Superior temporal gyrus (tissue), 1 donor: ENCODE measurements at regions not wholly inside any gene's neighbourhood (a gene's known extent, or its start where the extent isn't known, plus 50 kb on each side); places are given as distances from the start of the nearest gene placed in this dataset.
"Not testable (repeated sequence)": the region's sequence is repeated elsewhere in the genome, so short reads cannot be mapped to it uniquely, and the experiment has no call there.

Experiments
- DNase-seq: peaks from one replicate; pipeline ENCODE4 v3.0.0-alpha.2; 2016; ENCODE audit errors: extremely low spot score

DNA sequence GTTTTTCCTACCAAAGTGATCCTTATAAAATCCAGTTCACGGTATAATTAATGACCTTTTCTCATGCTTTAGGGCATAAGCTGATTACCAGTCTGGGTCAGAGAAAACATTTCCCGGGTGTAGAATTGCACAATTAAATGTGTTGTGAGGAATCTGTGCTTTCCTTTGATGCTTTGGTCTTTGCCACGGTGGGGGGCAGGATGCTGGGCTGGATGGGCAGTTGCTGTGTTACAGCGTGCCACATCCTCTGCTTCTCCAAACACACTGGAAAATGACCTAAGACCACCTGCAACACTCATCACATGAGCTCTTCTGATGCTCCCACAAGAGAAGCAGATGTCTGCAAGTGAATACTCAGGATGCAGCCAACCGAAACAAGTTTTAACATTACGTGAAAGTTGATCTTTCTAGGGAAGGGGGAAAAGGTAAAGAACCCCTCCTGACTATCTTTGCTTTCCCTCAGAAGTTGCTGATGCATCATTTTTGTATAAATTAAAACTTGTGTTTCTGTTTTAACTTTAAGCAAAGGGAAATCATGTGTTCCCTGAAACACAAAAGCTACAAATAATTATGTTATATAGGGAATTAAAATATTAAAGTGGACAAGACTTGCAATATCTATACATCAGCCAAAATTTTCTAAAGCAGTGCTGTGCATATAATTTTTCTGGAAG lies 515.3 kb upstream of the NR5A2 start:
- DNase-seq, result no peak

DNA sequence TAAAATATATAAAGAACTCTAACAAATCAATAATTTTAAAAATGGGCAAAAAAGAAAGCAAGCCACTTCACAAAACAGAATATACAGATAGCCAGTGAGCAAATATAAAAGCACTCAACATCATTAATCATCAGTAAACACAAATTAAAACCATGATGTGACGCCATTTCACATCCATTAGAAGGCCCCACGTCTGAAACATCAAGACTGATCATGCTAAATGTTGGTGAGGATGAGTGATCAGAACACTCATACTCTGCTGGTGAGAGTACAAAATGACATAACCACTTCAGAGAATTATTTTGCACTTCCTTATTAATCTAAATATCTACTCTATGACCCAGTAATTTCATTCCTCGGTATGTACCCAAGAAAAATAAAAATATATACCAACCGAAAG lies 512.2 kb upstream of the NR5A2 start:
- DNase-seq, result no peak

DNA sequence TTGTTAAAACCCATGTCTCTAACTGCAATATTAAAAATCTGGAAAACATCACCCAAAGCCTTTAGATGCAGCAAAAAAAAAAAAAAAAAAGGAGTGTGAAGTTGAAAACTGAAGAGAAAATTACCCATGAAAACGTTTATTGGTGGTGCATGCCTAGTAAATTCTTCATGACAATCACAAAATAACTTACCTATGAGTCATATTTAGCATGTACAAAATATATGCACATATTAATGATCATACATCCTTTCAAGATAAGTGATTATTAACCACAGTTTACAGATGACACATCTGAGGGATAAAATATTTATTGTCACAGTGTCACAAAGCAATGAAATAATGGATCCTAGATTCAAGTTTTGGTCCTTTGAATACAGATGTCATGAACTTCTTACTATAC lies 505.2 kb upstream of the NR5A2 start:
- no peak for DNase-seq

DNA sequence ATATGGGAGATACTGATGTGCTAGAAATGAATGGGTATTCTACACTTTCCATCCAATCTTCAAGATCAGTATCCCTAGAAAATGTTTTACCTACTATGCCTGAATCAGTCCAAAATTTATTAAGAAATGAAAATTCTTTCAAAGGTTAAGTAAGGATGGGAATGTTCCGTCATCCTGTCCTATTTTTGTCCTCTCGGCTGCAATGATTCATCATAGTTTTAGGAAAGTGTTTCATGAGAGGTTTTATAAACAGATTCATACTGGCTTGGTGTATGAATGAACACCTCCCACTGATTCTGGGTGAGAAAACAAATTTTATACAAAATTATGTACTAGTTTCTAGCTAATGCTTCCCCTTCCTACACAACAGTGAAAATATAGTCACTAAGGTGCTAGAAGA lies 504.6 kb upstream of the NR5A2 start:
- peak; percentile 46 for DNase-seq

DNA sequence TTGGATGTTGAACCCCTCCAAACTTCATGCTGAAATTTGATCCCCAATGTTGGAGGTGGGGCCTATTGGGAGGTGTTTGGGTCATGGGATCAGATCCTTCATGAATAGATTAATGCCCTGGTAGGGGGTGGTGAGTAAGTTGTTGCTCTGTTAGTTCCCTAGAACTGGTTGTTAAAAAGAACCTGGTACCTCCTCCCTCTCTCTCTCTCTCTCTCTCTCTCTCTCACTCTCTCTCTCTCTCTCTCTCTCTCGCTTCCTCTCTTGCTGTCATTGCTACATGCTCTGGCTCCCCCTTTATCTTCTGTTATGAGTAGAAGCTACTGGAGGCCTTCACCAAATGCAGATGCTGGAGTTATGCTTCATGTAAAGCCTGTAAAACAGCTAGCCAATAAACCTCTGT lies 498.2 kb upstream of the NR5A2 start:
- no peak for DNase-seq

DNA sequence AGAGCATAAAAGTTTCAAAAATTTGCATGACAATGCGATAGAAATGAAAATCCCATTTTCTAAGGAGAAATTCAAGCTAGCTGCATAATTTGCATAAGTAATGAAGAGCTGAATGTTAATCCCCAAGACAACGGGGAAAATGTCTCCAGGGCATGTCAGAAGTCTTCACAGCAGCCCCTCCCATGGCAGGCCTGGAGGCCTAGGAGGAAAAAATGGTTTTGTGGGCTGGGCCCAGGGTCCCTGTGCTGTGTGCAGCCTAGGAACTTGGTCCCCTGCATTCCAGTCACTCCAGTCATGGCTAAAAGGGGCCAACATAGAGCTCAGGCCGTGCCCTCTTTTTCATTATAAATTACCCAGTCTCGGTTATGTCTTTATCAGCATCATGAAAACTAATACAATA lies 494.1 kb upstream of the NR5A2 start:
- DNase-seq, result not testable (repeated sequence)

DNA sequence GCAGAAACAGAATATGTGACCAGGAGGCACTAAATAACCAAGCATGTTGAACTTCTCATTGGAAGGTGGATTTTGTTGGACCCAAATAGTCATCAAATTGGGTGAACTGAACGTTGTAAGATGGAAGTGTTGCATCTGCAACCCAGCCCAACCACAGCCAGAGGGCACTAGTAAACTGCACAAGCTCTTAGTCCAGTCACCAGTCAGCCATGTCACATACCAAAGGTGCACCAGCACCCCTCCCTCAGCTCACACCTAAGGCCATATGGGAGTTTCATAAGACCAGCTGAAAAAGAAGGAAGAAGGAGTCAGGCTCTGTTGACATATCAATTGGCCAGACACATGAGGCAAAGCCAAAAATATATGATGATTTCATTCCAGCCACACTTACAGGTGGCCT lies 481.7 kb upstream of the NR5A2 start:
- no peak for DNase-seq

DNA sequence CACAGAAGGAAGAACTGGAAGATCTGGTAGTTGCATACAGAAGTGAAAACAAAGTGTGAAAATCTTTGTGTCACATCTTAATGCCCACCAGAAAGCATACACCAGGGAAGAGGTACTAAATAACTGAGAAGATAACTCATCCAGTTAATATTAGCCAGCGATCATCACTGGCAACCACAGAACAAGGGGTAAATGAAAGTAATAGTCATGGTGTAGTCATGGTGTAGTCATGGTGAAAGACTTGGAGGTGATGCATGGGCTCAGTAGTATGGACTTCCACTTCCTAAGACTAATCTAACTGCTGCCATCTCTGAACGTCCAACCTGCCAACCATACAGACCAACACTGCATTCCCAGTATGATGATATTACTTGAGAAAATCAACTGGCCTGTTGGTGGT lies 481.2 kb upstream of the NR5A2 start:
- DNase-seq, result no peak

DNA sequence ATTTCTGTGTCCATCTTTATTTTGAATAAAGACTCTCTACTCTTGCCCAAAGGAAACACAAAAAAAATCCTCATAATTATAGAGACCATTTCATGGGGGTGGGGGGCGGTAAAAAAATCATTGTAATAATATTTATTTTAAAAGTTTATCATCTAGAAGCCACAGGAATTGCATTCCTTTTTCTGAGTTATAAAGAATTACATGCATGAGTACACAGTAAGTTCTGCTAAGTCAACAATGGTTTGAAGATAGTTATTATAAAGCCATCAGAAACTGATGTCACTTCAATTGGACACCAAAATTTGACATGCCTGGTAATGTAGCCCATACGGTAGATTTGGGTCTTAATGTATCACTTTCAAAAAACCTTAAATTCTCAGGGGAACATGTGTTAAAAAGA lies 478.1 kb upstream of the NR5A2 start:
- no peak for DNase-seq

DNA sequence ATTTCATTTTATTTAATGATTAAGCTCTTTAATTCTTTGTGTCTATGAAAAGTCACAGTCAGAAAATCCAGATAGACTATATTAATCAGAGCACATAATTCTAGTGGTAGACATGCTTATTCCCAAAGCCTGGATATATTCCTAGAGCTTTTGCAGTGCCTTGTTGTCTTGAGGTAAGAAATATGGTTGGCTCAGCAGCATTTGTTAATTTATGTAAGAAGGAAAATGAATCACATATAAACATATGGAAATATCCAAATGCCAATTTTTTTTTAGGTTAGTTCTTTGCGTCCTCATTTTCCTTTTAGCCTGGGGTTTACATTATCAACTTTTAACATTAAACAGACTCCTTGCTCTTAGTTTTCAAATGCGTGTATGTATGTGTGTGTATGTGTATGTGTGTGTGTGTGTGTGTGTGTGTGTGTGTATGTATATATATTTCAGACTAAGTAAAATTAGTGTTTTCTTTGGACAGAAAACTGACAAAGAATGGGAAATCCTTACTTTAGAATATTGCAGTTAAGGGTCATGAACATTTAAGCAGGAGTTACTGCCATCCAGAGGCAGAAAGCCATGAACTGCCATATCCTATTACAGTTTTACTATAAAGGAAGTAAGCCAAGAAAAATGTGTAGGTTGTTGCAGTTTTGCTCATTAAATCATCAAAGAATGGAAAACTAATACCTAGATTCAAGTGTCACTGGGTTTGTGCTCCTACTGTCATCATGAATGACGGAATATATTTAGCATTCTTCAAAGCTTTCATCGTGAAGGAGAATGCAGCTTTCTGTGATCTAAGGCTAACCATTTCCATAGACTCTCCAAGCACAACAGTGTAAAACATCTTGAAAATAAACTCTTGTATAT lies 477.1 kb upstream of the NR5A2 start:
- DNase-seq, result peak; percentile 53

DNA sequence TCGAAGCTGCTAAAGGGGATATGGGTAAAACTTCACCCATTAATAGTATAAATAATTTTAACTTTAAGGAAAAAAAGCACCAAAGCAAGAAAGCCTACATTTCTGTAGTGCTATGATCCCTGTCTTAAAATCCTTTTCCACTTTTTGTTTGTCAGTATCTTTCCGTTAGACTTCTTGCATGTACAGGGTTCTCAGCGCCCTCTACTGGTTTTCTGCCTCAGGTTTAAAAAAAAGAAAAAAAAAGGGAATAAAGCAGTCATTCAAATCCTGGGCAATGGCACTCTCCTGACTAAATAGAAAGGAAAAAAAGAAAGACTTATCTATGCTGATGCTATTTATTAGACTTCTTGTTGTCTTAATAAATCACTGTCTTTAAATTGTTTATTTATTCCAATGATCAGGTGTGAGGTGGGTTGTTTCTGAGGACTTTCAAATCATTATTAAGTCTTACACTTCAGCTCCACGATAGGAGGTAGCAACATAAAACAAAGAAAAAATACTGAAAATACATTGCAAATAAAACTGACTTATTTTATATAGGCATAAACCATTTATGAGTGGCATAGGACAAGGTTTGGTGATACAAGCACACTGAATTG lies 475.4 kb upstream of the NR5A2 start:
- peak; percentile 91 for DNase-seq

DNA sequence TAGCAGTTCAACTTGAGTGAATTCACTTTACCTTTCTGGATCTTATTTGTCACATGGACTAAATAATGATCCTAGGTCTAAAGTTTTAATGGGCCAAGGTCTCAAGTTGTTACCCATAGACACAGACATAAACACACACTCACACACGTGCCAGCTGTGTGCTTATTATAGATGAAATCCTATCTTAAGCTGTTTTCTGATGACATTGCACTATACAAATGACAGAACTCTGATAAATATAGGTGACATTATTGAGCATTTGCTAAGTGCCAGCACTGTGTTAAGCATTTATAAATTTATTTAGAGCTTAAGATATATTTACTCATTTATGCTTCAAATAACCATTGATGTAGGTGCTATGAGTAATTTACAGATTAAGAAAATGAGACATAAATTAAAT lies 474.4 kb upstream of the NR5A2 start:
- DNase-seq, result no peak

DNA sequence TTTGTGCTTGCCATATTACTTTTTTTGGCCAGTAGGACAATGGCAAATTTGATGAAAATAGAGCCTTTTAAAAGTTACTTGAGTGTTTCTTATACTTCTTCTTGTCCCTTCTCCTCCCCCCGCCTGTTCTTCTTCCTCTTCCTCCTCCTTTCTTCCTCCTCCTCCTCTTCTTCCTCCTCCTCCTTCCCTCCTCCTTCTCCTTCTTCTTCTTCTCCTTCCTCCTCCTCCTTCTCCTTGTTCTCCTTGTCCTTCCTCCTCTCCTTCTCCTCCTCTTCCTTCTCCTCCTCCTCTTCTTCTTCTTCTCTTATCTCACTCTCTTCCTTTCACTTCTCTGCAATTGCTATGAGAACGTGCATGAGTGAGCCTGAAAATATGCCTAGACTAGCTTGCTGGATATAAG lies 466.2 kb upstream of the NR5A2 start:
- no peak for DNase-seq

DNA sequence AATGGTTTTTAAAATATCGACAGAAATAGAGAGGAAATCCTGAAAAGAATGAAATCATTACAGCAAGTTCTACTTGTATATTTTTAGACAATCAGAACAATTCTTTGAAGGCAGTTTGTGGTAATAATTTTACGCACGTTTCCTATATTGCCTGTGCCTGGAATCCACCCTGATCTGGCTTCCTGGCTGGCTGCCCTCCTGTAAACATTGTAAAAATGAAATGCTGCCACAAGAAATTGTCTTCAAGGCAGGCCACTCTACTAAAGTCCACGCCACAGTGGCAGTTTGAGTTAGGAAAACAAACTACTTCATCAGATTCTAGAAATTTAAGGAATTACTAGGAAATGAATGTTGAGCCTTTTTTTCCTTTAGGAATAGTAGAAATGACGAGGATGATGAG lies 454.5 kb upstream of the NR5A2 start:
- DNase-seq, result no peak

DNA sequence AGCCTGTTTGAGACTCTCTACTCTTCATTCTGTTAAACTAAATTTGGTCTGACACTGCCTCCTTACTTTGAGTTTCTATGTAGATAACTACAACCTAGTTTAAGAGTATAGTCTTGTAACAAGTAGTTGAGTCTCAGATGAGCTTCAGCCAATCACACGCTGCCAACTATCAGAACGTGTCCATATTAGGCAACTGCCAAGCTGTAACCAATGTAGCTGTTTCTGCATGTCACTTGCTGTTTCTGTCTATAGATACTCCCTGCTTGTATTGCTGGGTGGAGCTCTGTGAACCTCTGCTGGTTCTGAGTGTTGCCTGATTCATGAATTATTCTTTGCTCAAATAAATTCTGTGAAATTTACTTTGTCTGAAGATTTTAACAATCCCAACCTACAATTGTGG lies 452.6 kb upstream of the NR5A2 start:
- no peak for DNase-seq

DNA sequence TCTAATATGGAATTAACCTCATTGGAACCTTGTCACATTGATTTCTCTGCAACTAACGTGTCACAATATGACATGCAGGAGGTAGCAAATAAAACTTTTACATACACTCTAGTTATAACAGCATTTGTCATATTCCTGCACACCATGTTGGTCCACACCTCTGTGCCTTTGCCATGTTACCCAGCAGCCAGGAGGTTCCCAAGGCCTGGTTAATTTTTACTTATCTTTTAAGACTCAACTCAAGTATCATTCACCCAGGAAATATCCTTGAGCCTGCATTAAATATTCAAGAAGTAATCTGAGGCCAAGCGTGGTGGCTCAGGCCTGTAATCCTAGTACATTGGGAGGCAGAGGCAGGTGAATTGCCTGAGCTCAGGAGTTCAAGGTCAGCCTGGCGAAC lies 447.2 kb upstream of the NR5A2 start:
- no peak for DNase-seq

DNA sequence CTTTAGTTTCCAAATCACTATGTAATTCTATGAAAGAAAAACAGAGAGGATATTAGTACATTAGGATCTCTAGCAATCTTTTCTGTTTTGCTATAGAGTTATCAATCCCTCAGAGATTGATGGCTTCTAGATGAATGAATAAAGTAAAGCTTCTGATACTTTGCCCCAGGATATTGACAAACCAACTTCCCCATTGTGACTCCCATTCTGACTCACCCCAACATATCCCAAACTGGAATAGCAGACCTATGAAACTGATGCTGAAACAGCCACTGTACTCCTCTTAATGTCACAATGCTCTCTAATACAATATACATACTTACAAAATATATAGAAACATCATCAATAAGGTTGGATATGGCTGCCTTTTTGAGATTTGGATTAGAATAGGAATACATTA lies 442.1 kb upstream of the NR5A2 start:
- DNase-seq, result no peak

DNA sequence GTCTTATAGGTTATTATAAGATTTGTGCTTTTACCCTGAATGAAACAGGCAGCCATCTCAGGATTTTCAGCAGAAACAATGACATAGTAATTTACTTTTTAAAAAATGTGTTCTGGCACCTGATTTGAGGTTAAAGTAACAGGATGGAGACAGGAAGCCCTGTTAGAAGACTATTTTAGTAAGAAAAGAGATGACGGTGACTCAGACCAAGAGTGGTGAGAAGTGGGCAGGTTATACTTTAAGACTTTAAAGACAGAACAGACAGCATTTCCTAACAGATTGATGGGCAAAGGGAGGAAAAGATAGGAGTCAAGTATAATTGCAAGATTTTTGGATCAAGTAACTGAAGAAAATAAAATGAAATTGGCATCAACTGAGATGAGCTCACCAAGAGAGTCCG lies 436.8 kb upstream of the NR5A2 start:
- no peak for DNase-seq

DNA sequence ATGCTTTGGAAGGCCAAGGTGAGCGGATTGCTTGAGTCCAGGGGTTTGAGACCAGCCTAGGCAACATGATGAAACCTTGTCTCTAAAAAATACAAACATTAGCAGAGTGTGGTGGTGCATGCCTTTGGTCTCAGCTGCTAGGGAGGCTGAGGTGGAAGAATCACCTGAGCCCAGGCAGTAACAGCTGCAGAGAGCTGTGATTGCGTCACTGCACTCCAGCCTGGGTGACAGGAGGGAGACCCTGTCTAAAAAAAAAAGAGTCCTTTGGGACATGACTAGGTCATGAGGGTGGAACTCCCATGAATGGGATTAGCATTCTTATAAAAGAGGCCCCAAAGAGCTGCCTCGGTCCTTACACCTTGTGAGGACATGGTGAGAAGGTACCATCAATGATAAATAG lies 436.0 kb upstream of the NR5A2 start:
- no peak for DNase-seq

DNA sequence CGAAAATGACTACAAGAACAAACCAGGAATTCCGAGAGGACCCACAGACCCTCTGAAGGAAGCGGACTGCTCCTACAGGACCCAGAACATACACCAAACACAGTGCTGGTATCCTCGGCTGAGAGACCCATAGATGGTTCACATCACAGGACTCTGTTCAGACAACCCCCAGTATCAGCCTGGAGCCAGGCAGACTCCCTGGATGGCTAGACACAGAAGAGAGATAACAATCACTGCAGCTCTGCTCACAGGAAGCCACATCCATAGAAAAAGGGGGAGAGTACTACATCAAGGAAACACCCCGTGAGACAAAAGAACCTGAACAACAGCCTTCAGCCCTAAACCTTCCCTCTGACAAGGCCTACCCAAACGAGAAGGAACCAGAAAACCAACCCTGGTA lies 434.0 kb upstream of the NR5A2 start:
- no peak for DNase-seq

DNA sequence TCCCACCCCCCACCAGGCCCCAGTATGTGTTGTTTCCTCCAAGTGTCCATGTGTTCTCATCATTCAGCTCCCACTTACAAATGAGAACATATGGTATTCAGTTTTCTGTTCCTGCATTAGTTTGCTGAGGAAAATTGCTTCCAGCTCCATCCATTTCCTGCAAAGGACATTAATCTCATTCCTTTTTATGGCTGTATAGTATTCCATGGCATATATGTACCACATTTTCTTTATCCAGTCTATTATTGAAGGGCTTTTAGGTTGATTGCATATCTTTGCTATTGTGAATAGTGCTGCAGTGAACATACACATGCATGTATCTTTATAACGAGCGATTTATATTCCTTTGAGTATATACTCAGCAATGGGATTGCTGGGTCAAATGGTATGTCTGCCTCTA lies 431.1 kb upstream of the NR5A2 start:
- DNase-seq, result not testable (repeated sequence)

DNA sequence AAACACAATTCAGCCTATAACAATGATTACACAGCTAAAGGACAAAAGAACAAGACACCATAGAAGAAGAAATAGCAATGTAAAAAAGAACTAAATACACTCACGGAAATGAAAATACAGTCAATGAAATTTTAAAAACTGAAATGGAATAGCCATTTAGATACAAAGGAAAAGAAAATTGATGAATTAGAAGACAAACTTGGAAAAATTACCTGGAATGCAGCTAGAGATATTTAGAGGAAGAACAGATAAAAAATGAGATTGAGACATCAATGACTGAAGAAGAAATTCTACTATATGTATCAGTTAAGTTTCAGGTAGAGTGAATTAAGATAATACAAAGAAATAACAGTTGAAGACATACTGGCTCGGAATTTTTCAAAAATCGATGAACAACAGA lies 430.4 kb upstream of the NR5A2 start:
- DNase-seq, result no peak

DNA sequence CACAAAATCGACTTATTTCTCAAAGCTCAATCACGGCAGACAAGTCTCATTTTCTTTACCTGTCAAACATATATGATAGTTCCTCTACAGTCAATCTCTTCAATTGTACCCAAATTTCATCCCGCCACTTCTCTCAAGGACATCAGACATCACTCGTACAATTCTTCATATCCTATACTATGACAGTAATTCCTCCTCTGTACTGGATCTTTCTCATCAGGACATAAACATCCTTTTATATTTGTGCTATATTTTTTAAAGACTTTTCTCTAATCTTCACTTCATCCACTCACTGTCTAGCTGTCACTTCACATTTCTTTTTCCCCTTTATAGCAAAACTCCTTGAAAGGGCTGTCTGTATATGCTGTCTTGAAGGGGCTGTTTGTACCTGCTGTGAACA lies 419.1 kb upstream of the NR5A2 start:
- DNase-seq, result no peak
